ENCODE measurements at regions not wholly inside any gene's neighbourhood (a gene's known extent, or its start where the extent isn't known, plus 50 kb on each side); places are given as distances from the start of the nearest gene placed in this dataset.

- no peak overlapping the region for H3K9ac ChIP-seq (replicated peaks in 1 of 4; ENCODE audit: extremely low read depth in 1 of 4, low read depth in 3 of 4, low read length in 3 of 4)
- H3K27ac ChIP-seq (ENCODE audit: low read depth, low read length): no peak overlapping the region
- no peak overlapping the region for H3K23ac ChIP-seq (ENCODE audit: insufficient read length)
- H4K5ac ChIP-seq (ENCODE audit: insufficient read length, low read depth, low read length): no peak overlapping the region
- no peak overlapping the region for H4K8ac ChIP-seq (ENCODE audit: extremely low read depth, insufficient read depth, low read length)
- peaks cover 18% of the 10 kb centered on the region in 2 experiments for H3K9me3 ChIP-seq (ENCODE audit: insufficient read depth in 2 of 2, low read depth in 1 of 2, low read length in 1 of 2)
- WGBS, 2 experiments (ENCODE audit: extremely low coverage in 1 of 2, insufficient coverage in 1 of 2, insufficient read length in 1 of 2, insufficient replicate concordance in 2 of 2, low coverage in 1 of 2, low lambda C conversion rate in 2 of 2, missing lambda C conversion rate in 1 of 2): 89% methylated on average over 4 of the region's 4 CpGs; no CpG with 5 or more reads in 1 of the 2 experiments
- H3K18ac ChIP-seq (ENCODE audit: extremely low read depth, low read length): no peak overlapping the region
- no peak overlapping the region for H3K4ac ChIP-seq (replicated peaks; ENCODE audit: insufficient read length, low read depth, low read length)
- H2AFZ ChIP-seq (ENCODE audit: low read length): no peak overlapping the region
- H2BK15ac ChIP-seq (ENCODE audit: low read length): no peak overlapping the region
- no peaks in the 10 kb centered on the region for H3K79me1 ChIP-seq (ENCODE audit: low read depth, low read length)
- CTCF ChIA-PET (ENCODE audit: partially characterized antibody): no interaction called here
- no peaks in the 10 kb centered on the region for H3K79me2 ChIP-seq (ENCODE audit: control insufficient read depth in 1 of 2, insufficient read depth in 2 of 2, low read length in 2 of 2)
- H2BK20ac ChIP-seq (ENCODE audit: low read length): no peak overlapping the region
- H2BK5ac ChIP-seq (ENCODE audit: low read depth, low read length): no peak overlapping the region
- H3K23me2 ChIP-seq (ENCODE audit: low read depth, low read length): no peaks in the 10 kb centered on the region; the same call in 1 of the 2 replicates
- H3K36me3 ChIP-seq (ENCODE audit: control insufficient read depth in 2 of 4, insufficient read depth in 4 of 4, low read length in 3 of 4): no peaks in the 10 kb centered on the region
- POLR2A ChIA-PET (ENCODE audit: partially characterized antibody): no interaction called here
- no peak overlapping the region for H4K91ac ChIP-seq (replicated peaks; ENCODE audit: insufficient read length, low read length)
- H2BK120ac ChIP-seq (replicated peaks; ENCODE audit: low read depth, low read length): no peak overlapping the region
- H2AK5ac ChIP-seq (ENCODE audit: low read depth, low read length): no peak overlapping the region
- TF ChIP-seq GTF2F1 (IDR thresholded peaks at IDR 0.05; ENCODE audit: borderline replicate concordance, low read depth, low read length): no peak
- no peak for TF ChIP-seq KDM1A (IDR thresholded peaks at IDR 0.05; ENCODE audit: borderline replicate concordance, low read length)
- TF ChIP-seq SP1 (IDR thresholded peaks at IDR 0.05; ENCODE audit: low read depth, low read length): no peak
- no peak for TF ChIP-seq SIRT6 (IDR thresholded peaks at IDR 0.05; ENCODE audit: low read length)
- TF ChIP-seq POU5F1 (IDR thresholded peaks at IDR 0.05; ENCODE audit: low read depth, low read length): no peak
- TF ChIP-seq SRF (IDR thresholded peaks at IDR 0.05; ENCODE audit: low read depth, low read length): no peak
- TF ChIP-seq GABPA (IDR thresholded peaks at IDR 0.05; ENCODE audit: borderline replicate concordance, insufficient read depth, low read length): no peak
- TF ChIP-seq, protein P1, sequence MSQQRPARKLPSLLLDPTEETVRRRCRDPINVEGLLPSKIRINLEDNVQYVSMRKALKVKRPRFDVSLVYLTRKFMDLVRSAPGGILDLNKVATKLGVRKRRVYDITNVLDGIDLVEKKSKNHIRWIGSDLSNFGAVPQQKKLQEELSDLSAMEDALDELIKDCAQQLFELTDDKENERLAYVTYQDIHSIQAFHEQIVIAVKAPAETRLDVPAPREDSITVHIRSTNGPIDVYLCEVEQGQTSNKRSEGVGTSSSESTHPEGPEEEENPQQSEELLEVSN (IDR thresholded peaks at IDR 0.05): no peak
- no peak for TF ChIP-seq SIX5 (IDR thresholded peaks at IDR 0.05; ENCODE audit: low read depth, low read length)
- no peak for TF ChIP-seq BACH1 (IDR thresholded peaks at IDR 0.05; ENCODE audit: low read length)
- TF ChIP-seq NRF1 (IDR thresholded peaks at IDR 0.05; ENCODE audit: low read depth, low read length): no peak
- no peak for TF ChIP-seq ASH2L (IDR thresholded peaks at IDR 0.05; ENCODE audit: low read length)
- no peak for TF ChIP-seq FOSL1 (IDR thresholded peaks at IDR 0.05; ENCODE audit: insufficient read depth, low read depth, low read length)
- TF ChIP-seq TCF12 (IDR thresholded peaks at IDR 0.05; ENCODE audit: low read depth, low read length): no peak
- TF ChIP-seq EP300 (IDR thresholded peaks at IDR 0.05; ENCODE audit: borderline replicate concordance in 1 of 2, low read depth in 2 of 2, low read length in 2 of 2): no peak
- TF ChIP-seq SP4 (IDR thresholded peaks at IDR 0.05; ENCODE audit: low read length): no peak
- H3K4me2 ChIP-seq (ENCODE audit: insufficient read depth in 1 of 2, low read depth in 2 of 2, low read length in 2 of 2): no peak overlapping the region
- H3K56ac ChIP-seq (replicated peaks; ENCODE audit: insufficient read length, low read depth, low read length): no peak overlapping the region
- H3K27me3 ChIP-seq (replicated peaks in 1 of 4; ENCODE audit: control insufficient read depth in 3 of 4, extremely low read depth in 1 of 4, insufficient read depth in 3 of 4, low read length in 3 of 4): no peaks in the 10 kb centered on the region
- no peaks in the 10 kb centered on the region for H4K20me1 ChIP-seq (replicated peaks in 1 of 2; ENCODE audit: control insufficient read depth in 1 of 2, insufficient read depth in 2 of 2, low read length in 2 of 2)
- no peak overlapping the region for H2BK12ac ChIP-seq (ENCODE audit: low read depth, low read length)
- FAIRE-seq (no peak), DNase-seq (ENCODE audit: low read depth in 1 of 2, low spot score in 2 of 2) (no peak)
- H3K4me1 ChIP-seq (replicated peaks in 1 of 4; ENCODE audit: control insufficient read depth in 3 of 4, insufficient read depth in 4 of 4, low read length in 3 of 4): no peaks in the 10 kb centered on the region
- no peak overlapping the region for H3K4me3 ChIP-seq (ENCODE audit: extremely low read depth in 1 of 4, insufficient read depth in 2 of 4, low read depth in 3 of 4, low read length in 4 of 4)
- no peak overlapping the region for H3K14ac ChIP-seq (ENCODE audit: insufficient read length)
Observed at GRCh38 chr14:22151121-22151520, 437.9 kb downstream of the DAD1 start.
